Right lobe of liver (tissue), 6 donors: ENCODE measurements at regions not wholly inside any gene's neighbourhood (a gene's known extent, or its start where the extent isn't known, plus 50 kb on each side); places are given as distances from the start of the nearest gene placed in this dataset.

Experiments
- ATAC-seq, 4 donors: fragments of 200-7000 bp; cut with Tn5 transposase; one replicate each; pipeline ENCODE4 v1.9.1; 2020; ENCODE audit warnings: mild to moderate bottlenecking in 4 of 4, moderate library complexity in 4 of 4
- DNase-seq, 3 donors: peaks; one replicate each; pipeline ENCODE4 v3.0.0-alpha.2; 2020
- H3K27ac ChIP-seq, 3 donors: fragments of 200-600 bp; one replicate each; pipeline ENCODE4 v1.8.0; 2022
- H3K27me3 ChIP-seq, 2 donors: fragments of 200-600 bp; one replicate each; pipeline ENCODE4 v1.8.0; 2022
- H3K36me3 ChIP-seq, 4 donors: fragments of 200-600 bp; sonication (generic) in 1 of 4; one replicate each; pipeline versions ENCODE4 v1.5.1 to v1.8.0; 2017 to 2022; ENCODE audit warnings: control low read depth in 1 of 4
- H3K4me1 ChIP-seq, 4 donors: fragments of 200-600 bp; sonication (generic) in 1 of 4; one replicate each; pipeline versions ENCODE4 v1.5.1 to v1.8.0; 2017 to 2022; ENCODE audit warnings: control low read depth in 1 of 4
- H3K4me3 ChIP-seq, 3 donors: fragments of 200-600 bp; one replicate each; pipeline ENCODE4 v1.8.0; 2022
- H3K9me3 ChIP-seq, 4 donors: fragments of 200-600 bp; sonication (generic) in 1 of 4; one replicate each; pipeline versions ENCODE4 v1.5.1 to v1.8.0; 2017 to 2022; ENCODE audit warnings: control low read depth in 1 of 4
- POLR2A ChIP-seq: fragments of 450-650 bp; IDR thresholded peaks from one replicate; pipeline ENCODE4 v1.6.1; 2017; ENCODE audit warnings: antibody characterized with exemption, mild to moderate bottlenecking
- WGBS: methylation state at CpG from one replicate; pipeline ENCODE4 v1.1.6; 2018; ENCODE audit warnings: low coverage, low lambda C conversion rate; ENCODE audit not compliant: insufficient coverage; ENCODE audit errors: missing lambda C conversion rate; 5-methylcytosine and 5-hydroxymethylcytosine counted together
- intact Hi-C, 2 donors: fragments of 100-400 bp; cut with DNase I; formaldehyde crosslinking; loops; one replicate each; pipeline versions ENCODE4 v1.11.2 to v1.14.1; 2022
- TF ChIP-seq, protein P1 (sequence below), 4 donors: fragments of 200-600 bp in 3 of 4; fragments of 450-650 bp in 1 of 4; IDR thresholded peaks; one replicate each; pipeline versions ENCODE4 v1.5.1 to v1.8.0; 2016 to 2022; ENCODE audit warnings: antibody characterized with exemption in 4 of 4, mild to moderate bottlenecking in 2 of 4
- donor health status: DM: no; HTN: yes; CAD: no.
- donor health status: DM: no; HTN: no; CAD: no.
- donor health status: DM: no; HTN: no; CAD: no.
- donor health status: DM: no; HTN: yes; CAD: no.
- donor health status: DM: no; HTN: yes; CAD: no.

DNA sequence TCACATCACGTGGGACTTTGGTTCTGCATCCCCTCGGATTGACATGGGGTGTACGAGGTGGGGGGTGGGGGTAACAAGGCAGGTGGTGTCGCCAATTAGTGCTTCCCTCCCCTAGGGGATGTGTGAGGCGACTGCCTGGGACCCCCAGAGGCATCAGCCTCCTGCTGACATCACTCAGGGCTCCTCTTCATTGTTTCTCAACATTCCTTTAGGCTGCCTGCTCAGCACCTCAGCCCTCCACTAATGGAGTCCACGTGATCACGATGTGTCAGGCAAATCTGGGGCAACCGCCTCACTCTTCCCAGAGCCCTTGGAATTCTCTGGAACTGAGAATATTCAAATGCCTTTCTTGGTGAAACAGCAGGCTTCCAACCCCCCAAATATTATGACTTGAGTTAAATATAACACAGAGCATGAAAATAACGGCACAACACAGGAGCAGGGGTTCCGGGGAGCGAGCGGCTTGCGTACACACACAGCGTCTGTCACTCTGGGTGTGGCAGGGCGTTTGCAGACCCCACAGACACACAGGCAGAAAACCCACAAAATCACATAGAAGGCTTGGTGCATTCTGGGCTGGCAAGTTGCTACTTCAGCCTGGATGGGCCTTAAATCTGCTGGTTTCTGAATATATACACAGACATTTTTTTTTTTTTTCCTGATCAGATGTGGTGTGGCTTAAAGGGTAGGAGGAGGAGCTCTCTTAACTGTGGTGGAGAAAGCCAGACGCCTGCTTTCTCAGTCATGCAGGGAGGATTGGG, 170.1 kb upstream of the CADM1 start:
- Histone ChIP-seq H3K36me3 (no peaks in the 10 kb centered on the region), H3K9me3 (no peaks in the 10 kb centered on the region), H3K27ac (no peak overlapping the region), H3K4me3 (no peak overlapping the region), H3K4me1 (no peaks in the 10 kb centered on the region), H3K27me3 (no peaks in the 10 kb centered on the region)
- DNase-seq (no peak), ATAC-seq (no peak)
- 80% methylated on average over 8 of the region's 16 CpGs for WGBS
- TF ChIP-seq, protein P1, sequence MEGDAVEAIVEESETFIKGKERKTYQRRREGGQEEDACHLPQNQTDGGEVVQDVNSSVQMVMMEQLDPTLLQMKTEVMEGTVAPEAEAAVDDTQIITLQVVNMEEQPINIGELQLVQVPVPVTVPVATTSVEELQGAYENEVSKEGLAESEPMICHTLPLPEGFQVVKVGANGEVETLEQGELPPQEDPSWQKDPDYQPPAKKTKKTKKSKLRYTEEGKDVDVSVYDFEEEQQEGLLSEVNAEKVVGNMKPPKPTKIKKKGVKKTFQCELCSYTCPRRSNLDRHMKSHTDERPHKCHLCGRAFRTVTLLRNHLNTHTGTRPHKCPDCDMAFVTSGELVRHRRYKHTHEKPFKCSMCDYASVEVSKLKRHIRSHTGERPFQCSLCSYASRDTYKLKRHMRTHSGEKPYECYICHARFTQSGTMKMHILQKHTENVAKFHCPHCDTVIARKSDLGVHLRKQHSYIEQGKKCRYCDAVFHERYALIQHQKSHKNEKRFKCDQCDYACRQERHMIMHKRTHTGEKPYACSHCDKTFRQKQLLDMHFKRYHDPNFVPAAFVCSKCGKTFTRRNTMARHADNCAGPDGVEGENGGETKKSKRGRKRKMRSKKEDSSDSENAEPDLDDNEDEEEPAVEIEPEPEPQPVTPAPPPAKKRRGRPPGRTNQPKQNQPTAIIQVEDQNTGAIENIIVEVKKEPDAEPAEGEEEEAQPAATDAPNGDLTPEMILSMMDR (IDR thresholded peaks at IDR 0.05) = no peak
- intact Hi-C loops = no loop called here

DNA sequence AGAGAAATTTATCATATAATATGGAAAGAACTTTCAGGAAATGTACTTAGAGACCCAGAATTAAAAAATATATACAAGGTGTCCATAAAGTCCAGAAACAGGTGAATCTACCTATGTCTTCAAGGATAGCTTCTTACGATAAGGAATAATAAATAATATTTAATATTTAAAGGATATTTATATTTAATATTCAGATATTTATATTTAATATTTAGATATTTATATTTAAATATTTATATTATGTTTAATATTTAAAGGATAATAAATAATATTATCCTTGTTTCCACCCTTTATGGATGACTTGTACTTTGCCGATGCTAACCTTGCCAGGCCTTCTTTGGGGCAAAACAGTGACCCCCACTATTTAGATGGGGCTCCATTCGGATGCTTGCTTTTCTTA, 169.5 kb upstream of the CADM1 start:
- Histone ChIP-seq H3K9me3 (no peaks in the 10 kb centered on the region), H3K4me3 (no peak overlapping the region), H3K27ac (no peak overlapping the region), H3K4me1 (no peaks in the 10 kb centered on the region), H3K27me3 (no peaks in the 10 kb centered on the region), H3K36me3 (no peaks in the 10 kb centered on the region)
- 94% methylated on average over 3 of the region's 3 CpGs for WGBS
- intact Hi-C loops = no loop called here
- no peak for TF ChIP-seq POLR2A
- TF ChIP-seq, protein P1 (IDR thresholded peaks at IDR 0.05) = no peak
- DNase-seq (no peak), ATAC-seq (no peak)

DNA sequence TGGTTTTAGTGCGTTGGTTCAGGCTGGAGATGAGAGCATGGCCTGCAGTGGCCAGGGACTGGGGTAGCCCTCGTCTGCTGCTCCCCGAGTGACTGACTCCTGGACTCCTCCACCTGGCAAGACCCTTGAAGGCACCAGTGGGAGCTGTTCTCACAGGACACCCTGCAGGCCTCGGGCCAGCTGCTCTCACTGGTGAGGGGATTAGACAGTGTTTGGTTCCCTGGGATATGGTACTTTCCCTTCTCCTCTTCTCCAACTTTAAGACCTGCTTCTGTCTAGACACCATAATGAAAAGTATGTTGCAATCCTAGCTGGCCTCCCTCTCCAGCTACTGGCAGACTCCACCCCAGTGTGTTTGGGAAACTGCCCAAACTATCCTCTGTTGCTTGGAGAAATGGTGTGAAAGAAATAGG, 168.8 kb upstream of the CADM1 start:
- ATAC-seq (peak; percentile 53 to 93 (median 82)), DNase-seq (peak in 1 of 3 donors; percentile 56)
- H3K36me3 ChIP-seq = no peaks in the 10 kb centered on the region
- no peaks in the 10 kb centered on the region for H3K27me3 ChIP-seq
- no peak overlapping the region for H3K4me3 ChIP-seq
- intact Hi-C loops = no loop called here
- H3K27ac ChIP-seq = no peak overlapping the region
- no peaks in the 10 kb centered on the region for H3K4me1 ChIP-seq
- 100% methylated on average over 1 of the region's 4 CpGs for WGBS
- TF ChIP-seq, protein P1 (IDR thresholded peaks at IDR 0.05) = no peak
- TF ChIP-seq POLR2A = no peak
- H3K9me3 ChIP-seq = no peaks in the 10 kb centered on the region

DNA sequence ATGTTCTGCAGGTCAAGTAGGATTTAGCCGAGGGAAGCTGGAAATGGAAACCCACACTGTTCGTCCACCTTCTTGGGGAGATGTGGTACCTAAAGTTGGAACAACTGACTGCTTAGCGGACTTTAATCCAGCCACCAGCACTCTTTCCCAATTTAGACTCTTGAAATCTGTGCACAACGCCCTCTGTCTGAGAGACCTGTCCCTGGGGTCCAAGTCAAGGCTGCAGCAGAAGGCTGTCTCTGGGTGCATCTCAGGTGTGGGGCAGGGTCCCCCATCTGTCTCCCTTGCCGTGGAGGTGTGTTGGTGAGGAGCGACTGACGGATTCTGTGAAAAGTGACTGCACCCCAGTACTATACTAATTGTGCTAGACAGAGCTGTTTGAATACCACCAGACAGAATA, 168.2 kb upstream of the CADM1 start:
- Histone ChIP-seq H3K27ac (no peak overlapping the region), H3K36me3 (no peaks in the 10 kb centered on the region), H3K9me3 (no peaks in the 10 kb centered on the region), H3K27me3 (no peaks in the 10 kb centered on the region), H3K4me3 (no peak overlapping the region), H3K4me1 (no peaks in the 10 kb centered on the region)
- intact Hi-C loops = no loop called here
- peak in 1 of 4 donors; percentile 40 for ATAC-seq
- no peak for TF ChIP-seq POLR2A
- TF ChIP-seq, protein P1 (IDR thresholded peaks at IDR 0.05) = no peak
- no peak for DNase-seq
- 92% methylated on average over 2 of the region's 7 CpGs for WGBS
